A673 (cell line): ENCODE measurements at regions not wholly inside any gene's neighbourhood (a gene's known extent, or its start where the extent isn't known, plus 50 kb on each side); places are given as distances from the start of the nearest gene placed in this dataset.

Source experiments
- BruUV-seq: library from RNA; stranded (reverse); fragments of 400-500 nt; replicated peaks from 2 replicates; lab custom pipeline; 2021; lab: Mats Ljungman, UMichigan
- CTCF ChIA-PET: fragments of 300-600 bp; sonication (Branson Sonifier 250); formaldehyde crosslinking; loops from one replicate; lab custom pipeline; 2022; ENCODE audit warnings: antibody characterized with exemption; lab: Charles Lee
- POLR2A ChIA-PET: fragments of 300-600 bp; sonication (Branson Sonifier 250); formaldehyde crosslinking; loops from one replicate; lab custom pipeline; 2022; ENCODE audit warnings: antibody characterized with exemption; ENCODE audit not compliant: low non-redundant PET; lab: Charles Lee
- DNase-seq: peaks from one replicate; pipeline ENCODE4 v3.0.0-alpha.2; 2015; ENCODE audit warnings: low spot score
- H3K27ac ChIP-seq: fragments of 200-600 bp; sonication (generic); 2 replicates; pipeline ENCODE4 v1.5.1; 2016; ENCODE audit warnings: mixed run types, low read depth, mild to moderate bottlenecking, mixed read lengths, antibody characterized with exemption, low read length; ENCODE audit not compliant: poor library complexity, severe bottlenecking
- H3K27me3 ChIP-seq: fragments of 200-600 bp; sonication (generic); replicated peaks from 2 replicates; pipeline ENCODE4 v1.6.1; 2017; ENCODE audit warnings: mixed run types, low read depth, mild to moderate bottlenecking, mixed read lengths, antibody characterized with exemption, low read length; ENCODE audit not compliant: insufficient read depth, poor library complexity
- H3K36me3 ChIP-seq: fragments of 200-600 bp; sonication (generic); 2 replicates; pipeline ENCODE4 v1.6.1; 2016; ENCODE audit warnings: mixed run types, mild to moderate bottlenecking, mixed read lengths, antibody characterized with exemption, low read length; ENCODE audit not compliant: insufficient read depth, poor library complexity, severe bottlenecking
- H3K4me1 ChIP-seq: fragments of 200-600 bp; sonication (generic); 2 replicates; pipeline ENCODE4 v1.6.1; 2017; ENCODE audit warnings: mixed run types, mild to moderate bottlenecking, mixed read lengths, antibody characterized with exemption, low read length; ENCODE audit not compliant: insufficient read depth, poor library complexity, severe bottlenecking
- H3K4me3 ChIP-seq: fragments of 200-600 bp; sonication (generic); 2 replicates; pipeline ENCODE4 v1.5.1; 2016; ENCODE audit warnings: low read depth, mixed run types, mild to moderate bottlenecking, mixed read lengths, low read length; ENCODE audit not compliant: poor library complexity, severe bottlenecking
- H3K9me3 ChIP-seq: fragments of 200-600 bp; sonication (generic); 2 replicates; pipeline ENCODE4 v1.6.1; 2016; ENCODE audit warnings: mixed run types, low read depth, mild to moderate bottlenecking, mixed read lengths, antibody characterized with exemption, low read length; ENCODE audit not compliant: poor library complexity, severe bottlenecking
- EZH2 ChIP-seq: fragments of 200-600 bp; sonication (generic); IDR thresholded peaks from 2 replicates; pipeline ENCODE4 v1.6.1; 2017; ENCODE audit warnings: borderline replicate concordance, low read depth, mild to moderate bottlenecking, mixed read lengths, antibody characterized with exemption, low read length; ENCODE audit not compliant: poor library complexity, severe bottlenecking
- intact Hi-C: fragments of 100-400 bp; cut with micrococcal nuclease; formaldehyde crosslinking; loops from one replicate; pipeline ENCODE4 v1.10.0; 2022; ENCODE audit not compliant: unreplicated experiment
- TF ChIP-seq, protein P1 (sequence below): fragments of 300-800, 200-600 bp; sonication (generic); conservative IDR thresholded peaks from 2 replicates; pipeline ENCODE4 v1.5.1; 2017; ENCODE audit warnings: low read depth, mild to moderate bottlenecking, antibody characterized with exemption, low read length, moderate library complexity, mixed read lengths

DNA sequence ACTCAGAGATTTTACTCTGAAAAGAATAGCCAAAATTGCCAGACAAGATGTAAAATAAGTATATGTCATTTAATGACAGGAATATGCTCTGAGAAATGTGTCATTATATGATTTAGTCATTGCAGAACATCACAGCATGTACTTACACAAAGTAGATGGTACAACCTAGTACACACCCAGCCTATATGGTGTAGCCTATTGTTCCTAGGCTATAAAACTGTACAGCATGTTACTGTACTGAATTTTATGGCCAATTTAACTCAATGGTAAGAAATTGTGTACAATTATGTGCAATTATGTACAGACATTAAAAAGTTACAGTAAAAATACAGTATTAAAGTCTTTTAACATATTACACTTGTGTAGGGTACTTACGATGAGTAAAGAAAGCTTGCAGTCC lies 311.9 kb upstream of the EPHA7 start:
- Histone ChIP-seq H3K27me3 (no peaks in the 10 kb centered on the region), H3K4me3 (no peak overlapping the region), H3K27ac (no peak overlapping the region), H3K4me1 (no peaks in the 10 kb centered on the region), H3K36me3 (no peaks in the 10 kb centered on the region), H3K9me3 (no peaks in the 10 kb centered on the region)
- intact Hi-C loops: no loop called here
- ChIA-PET POLR2A (no interaction called here), CTCF (no interaction called here)
- TF ChIP-seq, protein P1, sequence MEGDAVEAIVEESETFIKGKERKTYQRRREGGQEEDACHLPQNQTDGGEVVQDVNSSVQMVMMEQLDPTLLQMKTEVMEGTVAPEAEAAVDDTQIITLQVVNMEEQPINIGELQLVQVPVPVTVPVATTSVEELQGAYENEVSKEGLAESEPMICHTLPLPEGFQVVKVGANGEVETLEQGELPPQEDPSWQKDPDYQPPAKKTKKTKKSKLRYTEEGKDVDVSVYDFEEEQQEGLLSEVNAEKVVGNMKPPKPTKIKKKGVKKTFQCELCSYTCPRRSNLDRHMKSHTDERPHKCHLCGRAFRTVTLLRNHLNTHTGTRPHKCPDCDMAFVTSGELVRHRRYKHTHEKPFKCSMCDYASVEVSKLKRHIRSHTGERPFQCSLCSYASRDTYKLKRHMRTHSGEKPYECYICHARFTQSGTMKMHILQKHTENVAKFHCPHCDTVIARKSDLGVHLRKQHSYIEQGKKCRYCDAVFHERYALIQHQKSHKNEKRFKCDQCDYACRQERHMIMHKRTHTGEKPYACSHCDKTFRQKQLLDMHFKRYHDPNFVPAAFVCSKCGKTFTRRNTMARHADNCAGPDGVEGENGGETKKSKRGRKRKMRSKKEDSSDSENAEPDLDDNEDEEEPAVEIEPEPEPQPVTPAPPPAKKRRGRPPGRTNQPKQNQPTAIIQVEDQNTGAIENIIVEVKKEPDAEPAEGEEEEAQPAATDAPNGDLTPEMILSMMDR: no peak
- TF ChIP-seq EZH2: no peak
- BruUV-seq: no TSS peak
- no peak for DNase-seq

DNA sequence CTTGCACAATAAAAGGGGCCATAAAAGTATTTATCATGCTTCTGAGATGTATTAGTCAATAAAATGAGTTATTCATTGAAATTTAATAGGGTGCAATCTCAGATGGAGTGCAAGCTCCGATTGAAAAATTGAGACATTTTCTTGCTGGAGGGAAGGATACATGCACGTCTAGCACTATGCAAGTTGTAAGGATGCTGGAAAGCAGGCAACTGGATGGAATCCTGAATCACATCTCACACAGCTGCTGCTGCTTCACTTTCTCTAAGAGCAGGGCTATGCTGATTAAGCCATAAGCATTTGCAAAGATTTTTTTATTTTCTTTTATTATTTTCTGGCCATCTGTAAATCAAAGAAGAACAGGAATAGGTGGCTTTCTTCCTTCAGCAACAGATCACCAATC lies 308.8 kb upstream of the EPHA7 start:
- no peak overlapping the region for H3K27ac ChIP-seq
- H3K4me1 ChIP-seq: no peaks in the 10 kb centered on the region
- intact Hi-C loops: loop anchor here (10.0 kb wide), 1 partner anchor 527 kb away; no protein-coding TSS in a partner anchor
- ChIA-PET POLR2A (no interaction called here), CTCF (no interaction called here)
- no TSS peak for BruUV-seq
- TF ChIP-seq, protein P1: no peak
- no peak for TF ChIP-seq EZH2
- H3K4me3 ChIP-seq: no peak overlapping the region
- DNase-seq: no peak
- H3K36me3 ChIP-seq: no peaks in the 10 kb centered on the region
- no peaks in the 10 kb centered on the region for H3K27me3 ChIP-seq
- no peaks in the 10 kb centered on the region for H3K9me3 ChIP-seq

DNA sequence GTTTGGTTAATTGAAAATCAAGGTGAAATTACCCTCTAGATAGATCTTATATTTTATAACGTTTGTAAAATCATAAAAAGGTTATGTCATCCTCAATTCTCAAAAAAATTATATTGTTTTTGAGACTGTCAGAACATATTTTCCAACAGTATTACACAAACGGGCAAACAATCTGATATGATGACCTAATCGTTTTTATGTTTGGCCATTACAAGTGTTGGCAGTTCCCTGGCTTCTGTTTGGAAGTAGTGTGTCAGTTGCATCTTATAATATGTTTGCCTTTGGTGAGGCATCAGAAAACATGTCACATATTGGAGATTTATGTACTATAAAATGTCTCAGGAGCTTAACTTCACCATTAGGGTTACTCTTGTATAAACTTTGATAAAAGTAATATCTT lies 308.1 kb upstream of the EPHA7 start:
- Histone ChIP-seq H3K36me3 (no peaks in the 10 kb centered on the region), H3K4me1 (no peaks in the 10 kb centered on the region), H3K4me3 (no peak overlapping the region), H3K27me3 (no peaks in the 10 kb centered on the region), H3K9me3 (no peaks in the 10 kb centered on the region), H3K27ac (no peak overlapping the region)
- ChIA-PET POLR2A (no interaction called here), CTCF (no interaction called here)
- BruUV-seq: no TSS peak
- intact Hi-C loops: loop anchor here (10.0 kb wide), 1 partner anchor 527 kb away; no protein-coding TSS in a partner anchor
- TF ChIP-seq, protein P1: no peak
- no peak for DNase-seq
